ENCODE measurements at regions not wholly inside any gene's neighbourhood (a gene's known extent, or its start where the extent isn't known, plus 50 kb on each side); places are given as distances from the start of the nearest gene placed in this dataset.

DNA sequence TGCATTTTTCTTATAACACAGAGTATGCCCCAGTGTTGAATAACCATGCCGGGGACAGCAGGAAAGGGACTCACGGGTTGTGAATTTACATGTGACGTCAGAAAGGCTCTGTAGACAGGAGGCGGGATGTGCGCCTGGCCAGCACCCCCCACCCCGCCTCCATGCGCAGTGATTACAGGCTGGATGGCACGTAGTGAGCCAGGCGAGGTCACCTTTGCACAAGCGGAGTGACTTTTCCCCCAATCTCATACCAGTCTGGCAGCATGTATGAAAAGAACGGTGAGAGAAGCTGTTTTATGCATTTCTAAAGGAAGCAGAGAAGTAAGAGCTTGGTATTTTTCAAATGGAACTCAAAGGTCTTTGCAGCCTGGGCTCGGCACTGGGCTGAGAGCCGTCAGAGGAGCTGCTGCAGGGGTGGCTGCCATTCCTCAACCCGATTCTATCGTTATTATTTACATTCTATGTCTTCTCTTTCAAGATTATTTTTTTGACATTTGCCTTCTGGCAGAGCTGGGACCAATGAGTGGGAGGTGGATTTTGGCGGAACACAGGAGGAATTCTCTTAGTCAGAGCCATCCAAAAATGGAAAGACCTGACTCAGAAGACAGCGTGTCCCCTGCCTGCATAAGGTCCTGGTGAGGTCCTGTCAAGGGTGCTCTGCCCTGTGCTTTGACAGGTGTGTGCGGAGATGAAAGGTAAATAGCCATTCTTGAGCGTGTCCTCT lies 115.6 kb upstream of the SLC45A1 start:
- no peak for DNase-seq

DNA sequence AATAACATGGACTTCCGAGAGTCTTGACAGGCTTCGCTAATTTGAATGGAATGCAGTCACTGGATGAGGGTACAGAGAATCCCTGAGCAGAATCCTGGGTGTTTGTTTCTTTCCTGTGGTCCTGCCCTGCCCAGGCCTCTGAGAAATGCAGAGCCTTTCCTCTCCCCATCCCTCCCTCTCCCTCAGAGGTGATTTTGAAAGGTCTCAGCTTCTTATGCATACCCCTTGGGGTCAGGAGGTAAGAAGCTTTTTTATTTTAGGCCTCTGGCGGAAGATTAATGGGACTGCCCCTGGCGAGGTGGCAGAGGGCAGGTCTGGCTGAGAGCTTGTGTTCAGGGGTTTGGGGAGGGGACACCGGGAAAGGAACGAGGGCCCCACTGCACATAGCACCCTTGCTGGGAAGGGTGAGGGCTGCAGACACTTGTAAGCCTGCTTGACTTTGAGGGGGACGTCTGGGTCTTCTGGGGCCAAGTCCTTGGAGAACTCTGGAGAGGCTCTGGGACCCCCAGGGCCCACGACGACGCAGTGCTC lies 116.5 kb upstream of the SLC45A1 start:
- DNase-seq, result no peak

DNA sequence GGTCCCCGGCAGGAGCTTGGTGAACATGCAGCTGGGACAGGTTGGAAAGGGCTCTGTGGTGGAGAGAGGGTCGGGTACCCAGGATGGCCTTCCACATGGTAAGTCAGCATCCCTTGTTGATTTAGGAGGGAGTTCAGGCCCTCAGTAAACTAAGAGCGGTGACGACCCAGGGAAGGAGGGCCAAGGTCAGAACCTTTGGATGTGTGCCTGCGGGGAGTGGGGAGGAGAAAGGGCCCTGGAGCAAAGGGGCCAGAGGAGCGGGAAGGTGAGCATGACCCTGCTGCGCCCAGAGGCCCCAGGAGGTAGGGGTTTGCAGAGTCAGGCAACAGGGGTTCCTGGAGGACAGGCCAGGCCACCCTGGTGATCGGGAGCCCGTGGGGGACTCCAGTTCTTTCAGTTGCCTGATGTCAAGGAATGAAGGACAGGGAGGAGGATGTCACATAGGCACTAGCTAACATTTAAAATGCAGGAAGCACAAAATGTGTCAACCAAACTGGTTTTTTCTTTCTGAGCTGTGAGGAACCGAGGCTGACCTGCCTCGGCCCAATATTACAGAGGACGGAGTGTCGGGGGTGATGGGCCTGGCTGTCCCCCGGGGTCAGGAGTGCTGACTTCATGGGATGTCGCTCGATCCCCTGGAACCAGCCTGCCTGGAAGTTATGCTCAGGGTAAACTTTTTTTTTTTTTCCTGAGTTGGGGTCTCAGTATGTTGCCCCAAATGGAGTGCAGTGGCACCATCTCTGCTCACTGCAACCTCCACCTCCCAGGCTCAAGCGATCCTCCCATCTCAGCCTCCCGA lies 117.4 kb upstream of the SLC45A1 start:
- no peak for DNase-seq

DNA sequence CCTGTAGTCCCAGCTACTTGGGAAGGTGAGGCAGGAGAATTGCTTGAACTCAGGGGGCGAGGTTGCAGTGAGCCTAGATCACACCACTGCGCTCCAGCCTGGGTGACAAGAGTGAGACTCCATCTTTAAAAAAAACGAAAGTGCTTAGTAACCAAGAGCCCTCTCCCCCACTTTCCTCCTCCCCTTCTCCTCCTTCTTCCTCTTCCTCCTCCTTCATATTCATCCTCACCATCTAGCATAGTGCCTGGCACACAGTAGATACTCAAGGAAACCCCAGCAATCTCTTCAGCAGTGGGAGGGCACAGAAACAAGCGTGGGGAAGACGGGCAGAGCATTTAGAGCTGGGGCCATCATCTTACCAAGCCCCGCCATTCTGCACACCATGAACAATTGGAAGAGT lies 119.4 kb upstream of the SLC45A1 start:
- DNase-seq, result no peak

DNA sequence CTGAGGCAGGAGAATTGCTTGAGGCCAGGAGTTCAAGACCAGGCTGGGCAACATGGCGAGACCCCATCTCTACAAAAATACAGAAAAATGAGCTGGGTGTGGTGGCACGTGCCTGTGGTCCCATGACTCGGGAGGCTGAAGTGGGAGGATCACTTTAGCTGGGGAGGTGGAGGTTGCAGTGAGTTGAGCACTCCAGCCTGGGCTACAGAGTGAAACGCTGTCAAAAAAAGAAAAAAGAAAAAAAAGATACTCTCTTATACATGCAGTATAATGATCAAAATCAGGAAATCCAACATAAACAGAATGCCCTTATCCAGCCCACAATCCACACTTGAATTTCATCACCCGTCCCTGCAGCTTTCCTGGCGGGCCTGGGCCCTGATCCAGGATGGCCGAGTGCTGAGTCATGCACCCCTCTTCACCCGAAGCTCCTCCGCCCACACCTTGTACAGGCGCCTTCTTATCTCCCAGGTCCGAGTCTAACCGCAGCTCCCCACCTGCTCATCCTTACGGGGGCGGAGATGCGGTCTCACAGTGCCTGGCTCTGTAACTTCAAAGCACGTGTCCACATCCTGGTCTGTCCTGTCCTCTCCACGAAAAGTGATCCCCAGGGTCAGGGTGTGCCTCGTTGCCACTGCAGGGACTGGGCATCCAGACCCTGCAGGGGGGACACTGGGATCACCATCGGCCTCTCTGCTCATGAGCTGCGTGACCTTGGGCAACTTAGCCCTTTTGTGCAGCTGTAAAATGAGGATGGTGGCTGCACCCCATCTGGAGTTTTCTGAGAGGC lies 120.2 kb upstream of the SLC45A1 start:
- DNase-seq, result no peak

DNA sequence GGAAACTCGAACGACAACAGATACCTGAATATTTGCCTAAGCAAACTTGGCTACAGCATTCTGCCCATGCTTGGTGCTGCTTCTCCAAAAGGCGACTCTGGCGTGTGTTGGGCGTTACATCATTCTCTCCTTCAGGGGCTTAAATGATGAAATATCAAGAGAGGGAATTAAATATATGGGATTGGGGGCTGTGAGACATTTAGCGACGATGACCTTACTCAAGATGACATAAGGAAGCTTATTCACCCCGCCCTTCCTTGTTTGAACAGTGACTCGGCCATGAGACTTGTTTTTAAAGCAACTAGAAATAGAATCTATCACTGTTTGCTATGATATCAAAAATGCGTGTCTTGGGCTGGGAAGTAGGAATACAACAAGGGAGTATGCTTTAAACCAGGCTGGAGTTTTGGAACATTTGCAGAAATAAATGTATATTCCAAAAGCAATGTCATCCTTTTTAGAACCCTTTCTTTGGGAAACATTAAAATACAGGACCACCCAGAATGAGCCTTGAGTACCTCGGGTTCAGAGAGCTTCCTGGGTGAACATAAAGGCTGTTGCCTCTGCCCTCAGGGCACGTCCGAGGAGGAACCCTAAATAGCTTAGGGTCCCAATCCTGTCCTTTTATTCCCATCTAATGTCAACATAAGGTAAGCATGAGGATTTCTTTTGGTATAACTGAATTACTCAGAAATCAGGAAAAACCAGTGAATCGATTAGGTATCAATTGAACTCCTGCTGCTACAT lies 123.3 kb upstream of the SLC45A1 start:
- DNase-seq, result no peak

DNA sequence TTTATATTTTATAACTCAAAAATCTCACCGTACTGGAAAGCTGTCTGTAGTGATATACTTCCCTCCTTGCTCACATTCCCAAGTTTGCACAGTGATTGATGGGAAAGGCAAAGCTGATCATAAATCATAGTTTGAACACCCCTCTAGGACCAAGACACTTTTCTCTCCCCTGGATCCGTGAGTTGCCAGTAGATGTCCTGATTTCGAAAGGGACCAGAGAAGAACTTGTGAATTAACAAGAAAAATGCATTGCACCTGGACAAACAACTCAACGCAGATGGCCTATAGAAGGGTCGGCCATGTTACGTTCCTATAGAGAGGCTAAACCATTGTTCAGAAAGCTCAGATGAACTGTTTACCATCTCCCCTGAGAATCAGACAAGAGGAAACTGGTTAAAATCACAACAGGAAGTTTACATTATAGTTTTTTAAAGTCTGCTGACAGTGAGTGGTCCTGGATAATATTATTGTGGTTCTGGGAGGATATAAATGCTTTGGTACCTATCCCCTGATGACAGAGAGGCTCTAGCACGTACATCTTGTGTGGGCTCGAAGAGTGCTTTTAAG lies 124.0 kb upstream of the SLC45A1 start:
- DNase-seq, result no peak

DNA sequence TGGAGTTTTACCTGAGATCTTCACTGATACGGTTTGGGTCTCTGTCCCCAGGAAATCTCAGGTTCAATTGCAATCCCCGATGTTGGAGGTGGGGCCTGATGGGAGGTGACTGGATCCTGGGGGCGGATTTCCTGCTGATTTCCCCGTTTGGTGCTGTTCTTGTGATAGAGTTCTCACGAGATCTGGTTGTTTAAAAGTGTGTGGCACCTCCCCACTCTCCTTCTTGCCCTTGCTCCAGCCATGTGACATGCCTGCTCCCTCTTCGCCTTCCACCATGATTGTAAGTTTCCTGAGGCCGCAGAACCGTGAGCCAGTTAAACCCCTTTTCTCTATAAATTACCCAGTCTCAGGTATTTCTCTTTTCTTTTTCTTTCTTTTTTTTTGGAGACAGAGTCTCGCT lies 126.4 kb upstream of the SLC45A1 start:
- DNase-seq, result no peak

DNA sequence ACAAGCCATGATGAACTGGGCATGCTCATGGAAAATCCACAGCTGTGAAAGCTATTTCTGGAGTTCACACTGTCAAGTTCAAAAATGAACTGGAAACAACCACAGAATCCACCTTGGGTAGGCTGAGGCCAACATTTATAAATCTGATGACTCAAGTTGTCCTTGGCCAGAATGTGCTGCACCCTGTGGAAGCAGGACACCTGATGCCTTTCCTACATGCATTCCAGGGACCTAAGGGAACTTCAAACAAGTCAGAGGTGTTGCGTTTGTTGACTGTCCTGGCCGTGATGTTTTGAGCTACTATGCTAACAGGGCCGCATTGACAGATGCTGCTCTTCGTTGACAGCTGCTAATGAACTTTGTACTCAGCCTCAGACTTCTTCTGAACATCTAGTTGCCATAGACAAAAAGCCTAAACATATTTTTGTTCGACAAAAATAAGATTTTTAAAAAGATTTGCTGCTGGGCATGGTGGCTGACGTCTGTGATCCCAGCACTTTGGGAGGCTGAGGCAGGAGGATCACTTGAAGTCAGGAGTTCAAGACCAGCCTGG lies 127.9 kb upstream of the SLC45A1 start:
- no peak for DNase-seq

DNA sequence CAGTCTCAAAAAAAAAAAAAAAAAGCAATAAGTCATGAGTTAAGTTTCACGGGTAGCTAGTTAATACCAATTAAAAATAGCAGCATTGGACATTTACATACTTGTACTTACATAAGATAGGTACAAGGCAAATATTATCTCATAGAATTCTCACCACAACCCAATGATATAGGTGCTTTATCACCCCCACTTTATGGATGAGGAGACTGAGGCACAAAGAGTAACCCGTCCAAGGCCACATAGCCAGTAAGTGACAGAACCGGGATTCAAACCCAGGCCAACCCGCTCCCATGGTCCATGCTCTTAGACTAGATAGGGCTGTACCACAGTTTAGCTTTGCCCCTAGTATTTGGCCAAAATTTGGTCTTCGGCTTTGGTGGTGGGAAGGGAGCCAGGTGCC lies 132.5 kb upstream of the SLC45A1 start:
- DNase-seq, result no peak

DNA sequence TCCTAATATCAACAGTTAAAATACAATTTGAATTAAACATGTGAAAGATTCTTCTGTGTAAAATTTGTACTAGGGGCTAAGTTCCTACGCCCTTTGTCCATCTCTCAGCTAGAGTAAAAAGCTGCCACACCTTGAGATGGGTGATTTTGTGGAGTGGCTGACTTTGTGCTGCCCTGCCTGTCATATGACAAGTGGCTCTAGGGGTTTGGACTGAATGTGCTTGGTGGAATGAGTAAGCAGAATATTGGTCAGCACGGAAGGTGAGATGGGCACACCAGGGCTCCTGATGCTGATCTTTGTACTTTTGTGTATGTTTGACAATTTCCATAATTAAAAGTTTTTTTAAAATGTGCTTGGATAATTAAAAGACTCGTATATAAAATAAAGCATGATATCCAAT lies 133.6 kb upstream of the SLC45A1 start:
- DNase-seq, result no peak

DNA sequence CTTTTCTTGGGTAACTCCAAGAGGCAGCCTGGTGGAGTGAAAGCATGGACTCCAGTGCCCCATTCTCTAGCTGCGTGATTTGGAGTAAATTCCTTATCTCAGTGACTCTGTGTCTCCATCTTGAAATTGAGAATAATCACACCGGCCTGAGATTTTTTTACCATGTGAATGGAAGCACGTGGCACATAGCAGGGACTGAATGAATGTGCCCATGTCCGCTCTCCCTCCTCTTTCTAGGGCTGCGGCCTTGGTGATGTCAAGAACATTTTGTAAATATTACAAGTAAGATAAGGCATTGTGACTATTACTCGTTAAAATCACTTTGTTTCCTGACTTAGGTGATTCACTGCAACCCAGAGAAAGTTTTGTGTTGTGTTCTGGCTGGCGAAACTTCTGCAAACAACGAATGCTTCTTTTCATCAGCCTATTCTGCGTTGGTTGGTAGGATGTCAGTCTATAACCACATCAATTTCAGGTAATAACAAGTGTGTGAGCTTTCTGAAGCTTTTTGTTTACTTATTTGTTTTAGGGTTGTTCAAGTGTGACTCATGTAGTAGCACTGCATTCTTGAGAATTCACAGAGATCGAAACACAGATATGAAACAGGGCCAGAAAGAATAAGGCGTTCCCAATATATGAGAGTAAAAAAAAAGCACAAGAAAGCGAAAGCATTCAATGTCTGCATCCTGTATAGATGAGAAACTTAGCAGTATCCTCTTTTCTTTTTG lies 135.7 kb upstream of the SLC45A1 start:
- DNase-seq, result peak; percentile 68

DNA sequence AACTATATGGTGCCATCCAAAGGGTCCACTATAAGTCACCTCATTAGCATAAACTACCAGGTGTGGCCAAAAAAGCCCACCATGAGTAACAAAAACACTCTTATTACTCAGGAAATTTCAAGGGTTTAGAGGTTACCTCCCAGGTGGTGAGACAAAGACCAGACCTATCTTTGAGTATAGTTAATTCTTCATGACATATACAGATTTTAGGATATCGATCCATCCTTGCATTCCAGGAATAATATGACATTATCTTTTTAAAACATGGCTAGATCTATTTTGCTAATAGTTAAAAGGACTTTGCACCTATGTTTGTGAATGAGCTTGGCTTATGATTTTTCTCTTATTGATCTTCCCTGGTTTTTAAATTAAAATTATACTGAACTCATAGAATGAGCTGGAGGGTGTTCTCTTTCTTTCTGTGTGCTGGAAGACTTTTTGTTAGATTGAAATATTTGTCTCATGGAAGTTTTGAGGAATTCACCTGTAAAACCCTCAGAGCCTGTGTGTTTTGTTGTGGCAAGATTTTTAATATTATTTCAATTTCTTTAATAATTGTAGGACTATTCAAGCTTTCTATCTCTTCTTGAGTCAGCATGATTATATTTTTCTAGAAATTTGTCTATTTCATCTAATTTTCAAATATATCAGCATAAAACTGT lies 138.7 kb upstream of the SLC45A1 start:
- DNase-seq, result no peak

DNA sequence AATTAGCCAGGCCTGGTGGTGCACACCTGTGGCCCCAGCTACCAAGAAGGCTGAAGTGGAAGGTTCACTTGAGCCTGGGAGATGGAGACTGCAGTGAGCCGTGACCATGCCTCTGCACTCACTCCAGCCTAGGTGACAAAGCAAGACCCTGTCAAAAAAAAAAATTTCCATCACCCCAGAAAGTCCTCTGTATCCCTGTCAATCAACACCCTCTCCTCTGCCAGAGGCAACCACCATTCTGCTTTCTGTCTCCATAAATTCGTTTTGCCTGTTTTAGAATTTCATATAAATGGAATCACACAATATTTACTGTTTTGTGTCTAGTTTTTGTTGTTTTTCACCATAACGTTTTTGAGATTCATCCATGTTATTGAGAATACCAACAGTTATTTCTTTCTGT lies 141.6 kb upstream of the SLC45A1 start:
- DNase-seq, result no peak

DNA sequence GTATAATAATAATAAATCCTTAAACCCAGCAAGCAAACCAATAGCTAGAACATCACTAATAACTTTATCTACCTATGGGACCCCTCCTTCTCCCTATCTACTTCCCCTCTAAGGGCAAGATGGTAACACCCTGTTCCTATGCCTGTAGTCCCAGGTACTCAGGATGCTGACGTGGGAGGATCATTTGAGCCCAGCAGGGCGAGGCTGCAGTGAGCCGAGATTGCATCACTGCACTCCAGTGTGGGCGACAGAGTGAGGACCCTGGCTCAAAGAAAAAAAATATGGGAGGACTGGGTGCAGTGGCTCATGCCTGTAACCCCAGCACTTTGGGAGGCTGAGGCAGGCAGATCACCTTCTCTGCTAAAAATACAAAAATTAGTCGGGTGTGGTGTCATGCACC lies 143.1 kb upstream of the SLC45A1 start:
- DNase-seq, result no peak

DNA sequence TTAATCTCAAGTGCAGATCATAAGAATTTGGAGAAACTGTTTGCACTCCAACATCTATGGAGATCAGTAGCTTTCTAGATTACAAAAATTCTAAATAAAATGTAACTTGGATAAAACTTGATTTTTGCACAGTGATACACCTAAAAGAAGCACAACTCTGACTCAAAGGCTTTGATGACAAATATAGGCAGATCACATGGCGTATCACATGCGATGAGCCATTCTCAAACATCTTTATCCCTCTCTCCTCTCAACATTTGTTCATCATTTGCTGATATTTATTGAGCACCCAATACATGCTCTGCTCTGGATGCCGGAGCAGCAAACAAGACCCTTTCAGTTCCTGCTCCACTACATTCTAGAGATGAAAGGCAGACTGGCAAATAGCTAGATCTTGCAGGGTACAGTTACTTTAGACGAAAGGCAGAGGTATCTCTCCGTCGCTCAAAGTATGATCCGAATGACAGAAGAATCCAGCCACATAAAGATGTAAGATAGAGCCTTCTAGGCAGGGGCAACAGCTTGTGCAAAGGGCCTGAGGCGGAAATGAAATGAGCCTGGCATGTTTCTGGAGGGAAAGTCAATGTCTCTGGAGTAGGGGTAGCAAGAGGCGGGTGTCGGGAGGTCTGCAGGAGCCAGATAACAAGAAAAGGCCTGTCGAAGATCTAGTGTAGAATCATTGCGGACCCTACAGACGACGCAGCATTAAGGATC lies 145.8 kb upstream of the ERRFI1 start:
- DNase-seq, result no peak

DNA sequence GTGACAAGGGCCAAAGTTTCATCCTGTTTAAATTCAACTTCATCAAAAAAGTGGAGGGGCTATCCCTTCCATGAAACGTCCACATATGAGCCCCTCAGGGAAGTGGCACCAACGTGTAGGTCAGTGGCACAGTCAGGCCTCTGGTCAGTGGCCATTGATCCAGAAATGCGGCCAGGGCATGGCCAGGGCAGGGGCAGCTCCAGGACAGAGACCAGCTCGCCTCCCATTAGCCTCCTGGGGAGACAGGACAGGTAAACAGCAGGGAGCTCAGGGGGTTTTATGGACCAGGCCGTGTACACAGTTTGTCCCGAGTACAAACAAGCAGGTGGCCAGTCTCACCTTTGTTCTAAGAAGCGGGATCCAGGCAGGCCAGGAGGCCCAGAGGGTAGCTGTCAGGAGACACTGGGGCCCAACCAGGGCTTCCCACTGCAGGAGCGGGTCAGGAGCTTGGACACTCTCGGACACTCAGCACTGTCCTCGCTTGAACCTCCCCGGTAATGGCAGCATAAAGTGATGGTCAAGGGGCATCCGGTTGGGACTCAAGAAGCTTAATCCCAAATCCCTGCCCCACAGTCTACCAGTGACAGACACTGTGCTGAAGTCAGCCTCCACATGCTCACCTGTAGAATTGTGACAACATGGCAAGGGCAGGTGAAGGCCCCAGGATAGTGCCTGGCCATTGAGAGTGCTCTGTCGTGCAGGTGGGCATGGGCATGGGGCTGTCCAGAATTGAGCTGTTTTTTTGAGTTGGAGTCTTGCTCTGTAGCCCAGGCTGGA lies 144.1 kb upstream of the ERRFI1 start:
- DNase-seq, result no peak

DNA sequence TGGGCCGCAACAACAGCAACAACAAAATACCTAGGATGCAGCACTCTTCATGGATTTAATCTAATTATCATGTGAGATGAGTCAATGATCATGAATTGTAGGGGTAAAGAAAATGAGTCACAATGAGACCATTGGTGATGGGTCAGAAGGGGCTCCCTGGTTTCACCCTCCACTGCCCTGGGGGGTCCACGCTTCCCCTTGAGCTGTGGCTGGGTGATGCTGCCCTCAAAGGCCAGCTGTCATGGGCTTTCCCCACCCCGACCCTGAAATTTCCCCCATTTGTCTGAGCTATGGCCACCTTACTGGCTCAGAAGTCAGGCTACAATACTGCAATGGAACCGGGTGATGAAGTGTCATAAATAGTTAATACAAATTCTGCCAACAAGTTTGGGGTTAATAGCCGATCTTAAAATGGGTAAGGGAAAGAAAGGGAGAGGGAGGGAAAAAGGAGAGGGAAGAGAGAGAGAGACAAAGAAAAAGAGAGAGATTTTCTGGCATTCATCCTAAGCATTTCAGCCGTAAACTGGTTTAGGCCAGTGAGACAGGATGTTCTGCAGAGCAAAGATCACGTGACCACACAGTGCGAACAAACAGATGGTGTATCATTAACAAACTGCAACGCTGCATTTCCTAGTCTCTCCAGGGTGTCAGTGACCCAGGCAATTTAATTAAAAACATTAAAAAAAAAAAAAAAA lies 143.4 kb upstream of the ERRFI1 start:
- DNase-seq, result peak; percentile 78

DNA sequence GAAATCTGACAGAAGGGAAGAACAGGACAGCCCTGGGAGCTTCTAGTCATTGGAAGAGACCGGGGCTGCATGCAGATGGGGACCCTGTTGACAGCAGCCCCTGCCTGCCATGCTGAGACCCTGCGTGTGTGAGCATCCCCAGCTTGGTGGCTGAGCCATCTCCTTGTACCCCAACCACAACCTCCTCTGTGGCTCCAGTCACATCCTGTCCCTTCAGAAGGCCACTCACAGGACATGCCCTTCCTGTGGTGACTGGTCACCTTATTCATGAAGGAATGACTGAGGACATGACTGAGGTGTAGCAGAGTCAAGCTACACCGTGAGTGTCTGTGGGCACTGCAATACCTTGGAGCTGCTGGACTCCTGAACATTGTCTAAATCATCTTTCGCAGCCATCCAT lies 141.8 kb upstream of the ERRFI1 start:
- DNase-seq, result no peak
